ENCODE measurements at regions not wholly inside any gene's neighbourhood (a gene's known extent, or its start where the extent isn't known, plus 50 kb on each side); places are given as distances from the start of the nearest gene placed in this dataset.

- TF ChIP-seq POLR2A (IDR thresholded peaks at IDR 0.05) (no peak), CTCF (IDR thresholded peaks at IDR 0.05) (no peak)
These were observed 456.5 kb upstream of the CWC22 start for GRCh38 chr2:180463608-180464007.

All from lower leg skin (tissue), 3 donors.